ENCODE measurements at regions not wholly inside any gene's neighbourhood (a gene's known extent, or its start where the extent isn't known, plus 50 kb on each side); places are given as distances from the start of the nearest gene placed in this dataset.

DNA sequence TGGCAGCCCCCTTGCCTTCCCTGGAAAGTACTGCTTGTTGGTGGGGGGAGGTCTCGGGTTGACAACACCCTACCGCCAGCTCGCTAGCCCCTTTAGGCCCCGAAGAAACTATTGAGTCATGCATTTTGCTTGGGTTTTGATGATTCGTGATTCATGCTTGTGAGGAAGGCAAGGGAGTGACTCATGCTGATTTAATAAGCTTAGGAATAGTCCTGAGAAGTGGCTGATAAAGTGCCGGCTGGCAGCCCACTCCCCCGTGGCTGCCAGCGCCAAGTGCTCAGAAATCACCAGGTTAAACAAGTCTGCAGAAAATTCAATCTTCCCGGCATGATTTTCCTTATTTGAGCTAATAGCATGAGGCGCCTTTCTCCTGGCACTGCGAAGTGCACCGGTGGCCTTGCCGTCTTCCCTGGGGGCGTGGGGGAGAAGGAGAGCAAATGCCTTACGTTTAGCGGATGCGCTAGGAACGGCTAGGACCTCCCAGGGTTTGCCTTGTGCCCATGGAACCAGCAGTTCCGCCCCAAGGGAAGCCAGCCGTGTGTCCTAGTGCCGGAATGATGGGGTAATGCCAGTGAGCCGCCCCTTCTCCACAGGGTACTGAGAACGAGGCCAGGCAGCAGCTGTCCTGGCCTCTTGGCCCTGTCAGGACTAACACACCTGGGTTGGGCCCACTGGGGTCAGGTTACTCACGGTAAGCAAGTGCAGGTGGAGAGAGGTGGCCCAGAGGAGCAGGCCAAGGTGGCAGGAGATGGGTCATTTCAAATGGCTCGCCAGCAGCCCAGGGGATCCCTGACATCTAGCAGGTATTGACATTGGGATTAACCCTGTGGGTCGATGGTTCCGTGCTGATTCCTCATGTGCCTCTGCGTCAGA, 151.9 kb downstream of the MACROH2A1 start:
- peak; percentile 38 for DNase-seq

- DNase-seq, result peak; percentile 33
Measured at GRCh38 chr5:135246605-135246922, 152.5 kb downstream of the MACROH2A1 start.

DNA sequence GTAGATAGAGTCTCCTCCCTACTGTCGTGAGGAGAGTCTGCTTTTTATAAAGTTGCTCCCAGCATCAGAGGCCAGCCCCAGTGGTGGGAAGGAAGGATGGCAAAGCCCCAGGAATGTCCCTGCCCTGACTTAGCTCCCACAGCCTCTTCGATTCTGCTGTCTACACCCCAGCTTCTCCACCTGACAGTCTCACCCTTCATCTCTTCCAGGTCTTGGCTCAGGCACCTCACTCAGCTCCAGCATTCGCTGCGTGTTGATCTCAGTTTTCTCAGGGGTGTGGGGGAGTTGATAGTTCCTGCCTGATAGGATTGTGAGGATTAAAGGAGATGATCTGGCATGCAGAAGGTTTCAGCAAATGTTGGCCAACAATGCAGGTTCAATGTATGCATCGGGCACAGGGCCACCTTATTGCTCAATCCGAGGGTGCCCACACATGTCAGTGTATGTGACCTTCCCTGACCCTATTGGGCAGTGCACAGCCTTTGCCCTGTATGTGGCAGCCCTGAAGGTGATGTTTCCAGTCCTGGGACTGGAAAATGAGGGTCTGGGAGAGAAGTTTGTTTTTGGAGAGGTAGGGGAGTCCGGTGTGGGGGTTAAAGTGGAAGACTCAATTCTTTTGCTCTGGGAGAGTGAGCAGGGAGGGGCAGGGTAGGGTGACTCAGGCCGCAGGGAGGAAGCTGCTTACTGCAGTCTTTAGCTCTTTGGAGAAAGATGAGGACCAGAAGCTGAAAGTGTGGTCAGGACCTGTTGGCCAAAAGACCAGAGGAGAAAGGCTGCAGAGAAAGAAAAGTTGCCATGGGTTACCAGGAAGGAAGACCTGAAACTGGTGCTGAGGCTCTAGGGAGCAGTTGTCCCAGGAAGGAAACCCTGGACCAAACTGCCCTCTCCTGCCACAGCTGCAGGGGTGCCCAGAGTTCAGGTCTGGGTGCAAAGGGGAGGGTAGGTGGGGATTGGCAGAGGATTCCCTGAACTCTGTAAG, 153.2 kb downstream of the MACROH2A1 start:
- DNase-seq, result peak; percentile 44

- no peak for DNase-seq
Measured at GRCh38 chr5:135244620-135245021, 154.4 kb downstream of the MACROH2A1 start.

DNA sequence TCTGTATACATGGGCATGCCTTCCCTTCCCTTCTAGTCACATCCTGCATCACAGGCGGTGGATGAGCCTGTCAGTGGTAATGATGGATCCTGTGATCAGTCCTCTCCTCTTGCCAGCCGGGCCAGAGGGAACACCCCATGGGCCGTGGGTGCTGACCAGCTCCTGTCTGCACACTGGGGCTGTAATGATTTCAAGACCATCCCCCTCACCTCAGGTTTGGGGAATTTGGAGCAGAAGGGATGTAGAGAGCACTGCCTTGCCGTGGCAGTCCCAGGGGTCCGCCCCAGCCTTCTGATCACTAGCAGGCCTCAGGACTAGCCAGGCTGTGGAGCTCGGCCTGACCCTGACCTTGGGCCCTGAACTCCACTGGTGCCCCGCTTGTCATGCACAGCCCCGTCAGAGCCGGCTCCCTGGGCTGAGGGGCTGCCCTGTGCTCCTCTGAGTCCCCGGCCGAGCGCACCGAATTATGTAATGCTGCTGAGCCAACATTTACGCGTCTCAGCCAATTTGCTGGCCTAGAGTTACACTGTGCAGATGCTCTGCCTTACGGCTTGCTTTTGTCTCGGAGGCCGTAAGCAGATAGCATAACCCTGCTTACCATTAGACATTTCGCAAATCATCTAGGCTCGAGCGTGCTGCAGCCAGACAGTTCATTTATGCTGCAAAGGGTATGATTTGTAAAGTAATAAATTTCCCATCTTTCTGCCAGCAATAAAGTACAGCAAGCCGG, 155.3 kb downstream of the MACROH2A1 start:
- peak; percentile 38 for DNase-seq

- peak; percentile 15 for DNase-seq
Measured at GRCh38 chr5:135242866-135243555, 156.0 kb downstream of the MACROH2A1 start.

DNA sequence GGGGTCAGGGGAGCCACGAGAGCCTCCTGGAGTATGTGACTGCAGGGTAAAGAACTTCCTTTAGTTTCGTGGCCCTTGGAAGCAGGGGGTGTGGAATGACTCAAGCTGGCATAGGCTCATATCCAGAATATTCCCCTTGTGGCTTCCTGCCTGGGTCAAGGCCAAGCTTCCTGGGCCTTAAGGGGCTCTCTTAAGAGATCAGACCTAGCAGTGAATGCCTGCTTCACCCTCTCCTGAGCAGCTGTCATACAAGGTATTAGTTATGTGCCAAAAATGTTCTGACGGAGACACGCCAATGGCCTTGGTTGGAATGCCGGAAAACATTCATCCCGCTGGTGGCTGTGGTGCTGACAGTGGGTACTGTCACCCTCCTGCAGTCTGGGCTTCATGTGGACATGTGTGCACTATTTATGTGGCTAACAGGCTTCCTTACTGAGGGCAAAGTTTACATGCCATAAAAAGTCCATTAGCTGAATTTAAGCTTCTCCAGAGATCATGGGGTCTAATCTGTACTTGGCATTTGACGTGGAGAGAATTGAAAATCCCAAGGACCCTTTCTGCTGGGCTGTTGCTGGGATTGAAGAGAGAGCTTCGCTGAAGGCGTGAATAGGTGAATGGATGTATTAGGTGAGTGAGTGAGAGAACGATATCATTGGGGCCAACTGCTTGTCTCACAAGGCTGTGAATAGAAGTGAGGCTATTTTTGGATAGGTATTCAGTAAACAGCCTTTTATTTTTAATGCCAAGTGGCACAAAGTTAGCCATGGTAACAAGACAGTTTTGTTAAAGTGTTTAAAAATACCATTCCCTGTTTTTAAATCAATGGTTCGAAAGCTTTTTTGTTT, 156.8 kb downstream of the MACROH2A1 start:
- no peak for DNase-seq

DNA sequence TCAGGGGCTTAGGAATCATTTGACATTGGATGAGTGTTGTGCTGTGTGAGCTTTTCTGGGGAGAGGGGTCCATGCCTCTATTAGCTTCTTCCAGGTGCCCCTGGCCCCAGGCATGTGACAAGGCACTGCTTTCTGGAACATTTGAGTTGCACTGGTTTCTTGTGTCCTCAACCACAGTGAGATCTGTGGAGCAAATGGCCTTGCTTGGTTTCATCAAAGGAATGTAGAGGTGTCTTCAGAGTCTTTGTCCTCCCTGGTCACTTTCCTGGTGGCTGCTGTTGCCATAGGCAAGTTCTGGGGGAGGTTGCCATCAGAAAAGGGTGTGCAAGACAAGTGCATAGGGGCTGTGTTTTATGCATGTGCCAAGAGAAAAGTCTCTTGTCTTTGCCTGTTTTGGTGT, 157.5 kb downstream of the MACROH2A1 start:
- DNase-seq, result peak; percentile 26

DNA sequence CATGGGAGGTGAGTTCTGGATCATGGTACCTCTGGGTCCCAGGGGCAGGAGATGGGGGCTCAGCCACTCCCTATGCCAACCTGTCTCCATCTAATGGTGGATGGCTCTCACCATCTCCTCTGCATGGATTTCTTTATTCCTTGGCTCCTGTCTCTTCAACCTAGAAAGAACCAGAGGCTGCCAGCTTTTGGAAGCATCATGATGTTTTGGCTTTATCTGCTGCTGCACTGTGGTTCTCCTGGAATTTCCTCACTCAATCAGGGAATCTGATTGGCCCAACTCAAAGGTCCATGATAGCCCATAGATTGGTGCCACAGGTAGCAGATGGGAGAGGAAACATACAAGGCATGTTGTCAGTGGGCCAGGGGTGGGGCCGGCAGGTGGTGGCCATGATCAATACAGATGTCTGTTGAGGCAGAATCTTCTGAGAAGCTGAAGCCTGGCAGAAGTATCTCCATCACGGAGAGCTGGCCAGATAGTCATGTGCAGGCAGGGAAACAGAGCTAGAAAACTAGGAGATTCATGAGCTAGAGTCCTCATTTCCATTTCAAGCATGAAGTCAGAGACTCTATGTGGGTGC, 158.2 kb downstream of the MACROH2A1 start:
- peak; percentile 24 for DNase-seq

DNA sequence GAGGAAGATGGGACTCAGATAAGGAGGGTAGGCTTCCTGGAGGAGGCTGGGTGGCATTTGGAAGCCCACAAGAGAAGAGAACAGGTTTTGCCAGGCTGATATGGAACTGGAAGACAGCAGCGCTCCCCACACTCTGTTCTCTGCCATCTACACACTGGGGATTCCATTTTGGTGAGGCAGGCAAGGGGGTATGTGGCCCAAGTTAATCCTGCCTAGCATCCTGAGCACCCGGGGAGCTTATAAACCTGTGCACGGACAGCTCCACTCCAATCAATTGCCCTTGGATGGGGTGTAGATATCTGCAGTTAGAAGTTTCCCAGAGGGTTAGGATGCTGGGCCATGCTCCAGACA, 158.8 kb downstream of the MACROH2A1 start:
- DNase-seq, result peak; percentile 32

DNA sequence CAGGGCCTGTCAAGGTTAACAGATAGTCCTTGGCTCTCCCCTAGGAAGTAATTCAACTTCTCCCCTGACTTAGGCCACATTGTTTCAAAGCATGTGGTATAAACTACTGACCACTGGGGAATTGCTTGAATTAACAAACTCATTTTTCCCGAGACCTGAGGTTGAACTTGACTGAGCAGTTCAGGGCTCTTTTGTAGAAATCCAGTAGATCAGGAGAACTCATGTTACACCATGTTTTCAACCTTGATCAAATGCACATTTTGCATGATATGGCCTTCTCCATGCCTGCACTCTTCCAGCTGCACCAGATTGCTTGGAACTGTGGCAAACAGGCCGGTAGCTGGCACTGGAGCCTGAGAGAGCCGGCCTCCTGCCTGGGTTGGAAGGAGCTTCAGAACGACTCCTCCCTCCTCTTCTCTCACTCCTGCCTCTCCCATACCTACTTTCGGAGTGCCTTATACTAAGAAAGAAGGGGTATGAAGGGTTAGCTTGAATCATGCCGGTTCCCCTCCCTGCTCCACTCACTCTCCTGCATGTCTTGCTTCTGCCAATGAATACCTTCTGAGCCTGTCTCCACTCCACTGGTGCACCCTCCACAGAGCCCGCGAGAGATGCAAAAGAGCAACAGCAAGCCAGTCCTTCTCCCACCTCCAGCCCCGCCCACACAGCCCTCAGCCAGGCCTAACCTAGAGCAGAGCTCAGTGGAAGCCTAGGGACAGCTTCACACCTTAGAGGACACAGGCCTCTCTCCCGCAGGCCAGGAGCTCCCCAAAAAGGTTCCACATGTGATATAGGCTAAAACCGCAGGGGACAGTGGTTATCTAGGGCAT, 159.4 kb downstream of the MACROH2A1 start:
- peak; percentile 11 for DNase-seq

DNA sequence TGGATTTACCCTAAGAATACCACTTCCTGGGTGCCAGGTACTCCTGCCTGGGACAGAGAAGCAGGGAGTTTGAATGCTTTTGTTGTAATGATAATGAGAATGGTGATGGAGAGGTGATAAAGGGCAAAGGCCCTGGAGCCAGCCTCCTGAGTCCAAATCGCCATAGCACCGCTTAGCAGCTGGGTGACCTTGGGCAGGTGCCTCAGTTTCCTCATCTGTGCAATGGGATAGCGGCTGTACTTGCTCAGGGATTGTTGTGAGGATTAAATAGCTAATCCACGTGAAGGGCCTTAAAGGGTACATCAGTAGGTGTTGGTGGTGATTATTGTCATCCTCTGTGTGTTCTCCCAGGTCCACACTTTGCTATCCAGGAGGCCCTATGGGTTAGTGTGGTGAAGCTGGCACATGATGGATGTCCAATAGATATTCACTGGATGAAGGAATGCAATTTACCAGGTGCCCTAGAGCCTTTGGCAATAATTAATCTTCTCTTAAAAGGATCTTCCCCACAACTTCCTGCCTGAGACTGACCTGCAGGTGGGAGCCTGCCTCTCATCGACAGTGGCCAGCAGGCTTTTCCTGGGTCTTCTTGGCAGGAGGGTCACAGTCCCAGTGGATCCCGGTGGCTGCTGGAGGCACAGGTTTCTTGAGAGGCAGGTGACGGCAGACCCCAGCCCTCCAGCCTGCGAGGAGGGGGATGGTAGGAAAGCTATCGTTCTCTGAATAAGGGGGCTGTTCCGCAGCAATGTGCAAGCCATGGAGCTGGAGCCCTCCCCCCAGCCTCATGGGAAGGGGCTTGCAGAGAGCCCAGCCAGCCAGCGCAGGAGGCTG, 160.2 kb downstream of the MACROH2A1 start:
- DNase-seq, result peak; percentile 24

GRCh38 chr5:135237748-135238103, 161.3 kb downstream of the MACROH2A1 start:
- no peak for DNase-seq

DNA sequence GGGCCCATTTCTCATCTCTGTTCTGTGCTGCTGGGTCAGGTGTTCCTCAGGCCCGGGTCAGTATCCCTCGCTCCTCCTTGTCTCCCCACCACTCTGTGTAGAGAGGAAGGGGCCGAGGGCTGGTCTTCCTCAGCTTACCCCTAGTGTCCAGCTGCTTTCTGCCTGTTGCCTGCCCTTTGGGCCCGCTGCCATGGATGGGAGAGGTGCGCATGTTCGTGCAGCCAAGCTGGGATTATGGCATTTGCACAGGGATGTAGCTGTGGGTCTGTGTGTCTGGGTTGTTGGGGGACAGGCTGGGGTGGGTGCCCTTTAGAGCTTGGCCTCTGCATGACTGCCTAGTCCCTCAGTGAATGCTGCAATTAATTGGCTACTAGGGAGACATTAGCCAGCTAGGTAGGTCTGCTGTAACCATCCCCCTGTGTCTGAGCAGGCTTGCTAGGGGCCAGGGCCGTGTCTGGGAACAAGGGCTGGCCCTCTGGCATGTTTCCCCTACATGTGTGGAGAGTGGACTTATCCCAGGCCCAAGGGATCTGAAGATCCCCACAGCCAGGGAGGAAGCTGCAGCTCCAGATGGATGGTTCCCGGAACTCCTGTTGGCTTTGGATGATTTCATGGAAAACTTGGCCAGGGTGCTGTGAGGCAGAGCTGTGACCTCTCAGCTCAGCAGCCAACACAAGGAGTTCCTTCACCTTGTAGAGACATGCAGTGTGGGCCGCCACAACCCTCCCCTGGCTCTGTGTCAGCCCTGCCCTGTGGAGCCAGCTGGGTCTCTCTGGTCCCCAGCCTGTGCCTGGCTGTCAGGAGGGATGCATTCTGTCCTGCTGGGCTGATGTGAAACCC, 161.9 kb downstream of the MACROH2A1 start:
- DNase-seq, result peak; percentile 42

DNA sequence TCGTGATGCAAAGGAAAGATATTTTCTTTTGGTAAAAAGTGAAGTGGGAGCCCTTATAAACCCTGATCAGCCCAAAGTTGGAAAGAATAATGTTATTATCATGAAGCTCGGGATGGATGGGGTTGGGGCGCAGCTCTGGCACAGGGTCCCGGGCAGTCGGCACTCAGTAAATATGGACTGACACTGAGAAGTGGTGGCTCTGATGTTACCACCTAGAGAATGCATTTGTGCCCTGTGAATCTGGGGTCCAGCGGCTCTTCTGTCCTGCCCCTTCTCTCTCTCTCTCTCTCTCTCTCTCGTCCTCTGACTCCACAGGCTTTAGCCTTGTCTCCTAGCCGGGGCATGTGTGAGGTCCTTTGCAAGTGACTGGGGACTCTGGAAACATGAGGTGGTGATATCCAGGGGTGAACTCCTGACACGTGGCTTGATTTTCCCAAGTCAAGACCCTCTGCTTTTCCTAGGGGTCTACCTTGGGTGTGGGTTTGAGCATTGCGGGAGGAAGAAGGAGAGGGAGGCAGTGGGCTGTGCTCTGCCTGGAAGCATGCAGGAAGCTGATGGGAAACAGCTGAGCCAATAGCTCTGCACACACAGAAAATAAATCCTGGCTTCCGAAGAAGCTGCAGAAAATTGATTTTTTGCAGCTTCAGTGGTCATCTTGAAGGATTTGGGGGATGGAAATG, 162.7 kb downstream of the MACROH2A1 start:
- no peak for DNase-seq

- DNase-seq, result no peak
Measured at GRCh38 chr5:135235551-135236227, 163.3 kb downstream of the MACROH2A1 start.

Measured in activated CD8-positive, alpha-beta memory T cell treated with anti-CD3 and anti-CD28 coated beads for 24 hours (primary cell).